HEK293T (cell line): ENCODE measurements at regions not wholly inside any gene's neighbourhood (a gene's known extent, or its start where the extent isn't known, plus 50 kb on each side); places are given as distances from the start of the nearest gene placed in this dataset.

Source experiments
- CTCF ChIA-PET: fragments of 350-600 bp; formaldehyde crosslinking; extraction: SDS; loops from one replicate; lab custom pipeline; 2021; ENCODE audit warnings: antibody characterized with exemption, inconsistent platforms; lab: Yijun Ruan, JAX
- POLR2A ChIA-PET: fragments of 350-600 bp; formaldehyde crosslinking; extraction: SDS; loops from one replicate; lab custom pipeline; 2020; ENCODE audit warnings: antibody characterized with exemption, inconsistent platforms; lab: Yijun Ruan, JAX
- DNase-seq: peaks from one replicate; pipeline ENCODE4 v3.0.0; 2012; ENCODE audit warnings: mixed read lengths; ENCODE audit errors: extremely low spot score
- ARNT ChIP-seq: fragments of 450-650 bp; IDR thresholded peaks from 2 replicates; pipeline ENCODE4 v1.6.1; 2017; ENCODE audit warnings: mild to moderate bottlenecking
- BHLHE40 ChIP-seq: fragments of 450-650 bp; IDR thresholded peaks from 2 replicates; pipeline ENCODE4 v1.6.1; 2016; ENCODE audit warnings: mild to moderate bottlenecking, moderate library complexity, borderline replicate concordance
- CTBP1 ChIP-seq: fragments of 450-650 bp; IDR thresholded peaks from 2 replicates; pipeline ENCODE4 v1.6.1; 2016; ENCODE audit warnings: borderline replicate concordance
- ELF4 ChIP-seq: fragments of 450-650 bp; IDR thresholded peaks from 2 replicates; pipeline ENCODE4 v1.6.1; 2017; ENCODE audit warnings: antibody characterized with exemption
- FOXA1 ChIP-seq: fragments of 450-650 bp; IDR thresholded peaks from 2 replicates; pipeline ENCODE4 v1.6.1; 2016; ENCODE audit warnings: mild to moderate bottlenecking
- FOXK2 ChIP-seq: fragments of 450-650 bp; IDR thresholded peaks from 2 replicates; pipeline ENCODE4 v1.6.1; 2016; ENCODE audit warnings: mild to moderate bottlenecking
- FOXM1 ChIP-seq: fragments of 450-650 bp; IDR thresholded peaks from 2 replicates; pipeline ENCODE4 v1.6.1; 2017; ENCODE audit warnings: mild to moderate bottlenecking, borderline replicate concordance
- HDGF ChIP-seq: fragments of 450-650 bp; IDR thresholded peaks from 2 replicates; pipeline ENCODE4 v1.6.1; 2017; ENCODE audit warnings: antibody characterized with exemption, borderline replicate concordance
- L3MBTL2 ChIP-seq: fragments of 450-650 bp; conservative IDR thresholded peaks from 2 replicates; pipeline ENCODE4 v1.6.1; 2016; ENCODE audit warnings: mild to moderate bottlenecking
- LEF1 ChIP-seq: fragments of 450-650 bp; IDR thresholded peaks from 2 replicates; pipeline ENCODE4 v1.6.1; 2017; ENCODE audit warnings: mild to moderate bottlenecking, borderline replicate concordance
- NFRKB ChIP-seq: fragments of 450-650 bp; IDR thresholded peaks from 2 replicates; pipeline ENCODE4 v1.6.1; 2016; ENCODE audit warnings: mild to moderate bottlenecking, moderate library complexity
- PKNOX1 ChIP-seq: fragments of 450-650 bp; IDR thresholded peaks from 2 replicates; pipeline ENCODE4 v1.6.1; 2016
- SP1 ChIP-seq: fragments of 450-650 bp; IDR thresholded peaks from 2 replicates; pipeline ENCODE4 v1.6.1; 2017
- SUZ12 ChIP-seq: fragments of 450-650 bp; IDR thresholded peaks from 2 replicates; pipeline ENCODE4 v1.6.1; 2016; ENCODE audit warnings: mild to moderate bottlenecking
- TARDBP ChIP-seq: fragments of 450-650 bp; IDR thresholded peaks from 2 replicates; pipeline ENCODE4 v1.6.1; 2016
- ZNF384 ChIP-seq: fragments of 450-650 bp; IDR thresholded peaks from 2 replicates; pipeline ENCODE4 v1.6.1; 2016

- TF ChIP-seq FOXM1 (no peak), TARDBP (no peak), FOXK2 (no peak), NFRKB (no peak), HDGF (no peak), PKNOX1 (no peak), FOXA1 (no peak), ELF4 (no peak), SP1 (no peak), ARNT (no peak), BHLHE40 (no peak), LEF1 (no peak), CTBP1 (no peak), SUZ12 (no peak), L3MBTL2 (no peak), ZNF384 (no peak)
- POLR2A ChIA-PET, result no interaction called here
- CTCF ChIA-PET, result interaction anchor here (0.6 kb wide), 2 partner anchors 11 to 120 kb away, joined by 3 read pairs; no protein-coding TSS in a partner anchor
- DNase-seq, result no peak
Measured at GRCh38 chr12:4969405-4969804, 59.7 kb downstream of the KCNA1 start.

GRCh38 chr12:4974217-4974616, 64.5 kb downstream of the KCNA1 start:
- CTCF ChIA-PET, result no interaction called here
- DNase-seq, result no peak
- POLR2A ChIA-PET, result no interaction called here
- TF ChIP-seq ELF4 (no peak), L3MBTL2 (no peak), SUZ12 (no peak), FOXM1 (no peak), FOXA1 (no peak), ARNT (no peak), NFRKB (no peak), BHLHE40 (no peak), HDGF (no peak), SP1 (no peak), LEF1 (no peak)

- ChIA-PET CTCF (interaction anchor here (0.8 to 1.3 kb wide), 3 partner anchors 11 to 120 kb away, joined by 3 to 4 read pairs (median 3); no protein-coding TSS in a partner anchor), POLR2A (no interaction called here)
- no peak for TF ChIP-seq PKNOX1
- no peak for TF ChIP-seq ZNF384
- no peak for TF ChIP-seq FOXM1
- TF ChIP-seq ELF4, result no peak
- peak; percentile 60 for DNase-seq
Measured at GRCh38 chr12:4975574-4975973, 65.9 kb downstream of the KCNA1 start.

GRCh38 chr12:4977102-4977501, 66.6 kb upstream of the KCNA5 start:
- ChIA-PET POLR2A (no interaction called here), CTCF (no interaction called here)
- DNase-seq, result no peak
- no peak for TF ChIP-seq SUZ12
- TF ChIP-seq LEF1, result no peak
- TF ChIP-seq ARNT, result no peak

- TF ChIP-seq ZNF384 (no peak), FOXM1 (no peak), LEF1 (no peak), L3MBTL2 (no peak), CTBP1 (no peak), BHLHE40 (no peak), ELF4 (no peak), SUZ12 (no peak), ARNT (no peak), HDGF (no peak), SP1 (no peak), FOXK2 (no peak), FOXA1 (no peak), PKNOX1 (no peak), NFRKB (no peak), TARDBP (no peak)
- DNase-seq, result no peak
- ChIA-PET CTCF (no interaction called here), POLR2A (no interaction called here)
Measured at GRCh38 chr12:4978737-4979136, 64.9 kb upstream of the KCNA5 start.

- CTCF ChIA-PET, result interaction anchor here (1.1 kb wide), 1 partner anchor 124 kb away, joined by 3 read pairs; no protein-coding TSS in a partner anchor
- DNase-seq, result no peak
- no peak for TF ChIP-seq ARNT
- no peak for TF ChIP-seq PKNOX1
- no peak for TF ChIP-seq HDGF
- no peak for TF ChIP-seq L3MBTL2
- TF ChIP-seq TARDBP, result no peak
- POLR2A ChIA-PET, result no interaction called here
Measured at GRCh38 chr12:4979737-4980136, 63.9 kb upstream of the KCNA5 start.

GRCh38 chr12:4984344-4984743, 59.3 kb upstream of the KCNA5 start:
- TF ChIP-seq ELF4 (no peak), ZNF384 (no peak), FOXA1 (no peak), BHLHE40 (no peak), FOXM1 (no peak), PKNOX1 (no peak), ARNT (no peak), SUZ12 (no peak), LEF1 (no peak), TARDBP (no peak), HDGF (no peak), NFRKB (no peak), L3MBTL2 (no peak), SP1 (no peak), CTBP1 (no peak), FOXK2 (no peak)
- ChIA-PET POLR2A (no interaction called here), CTCF (no interaction called here)
- DNase-seq, result no peak
